ENCODE measurements at regions not wholly inside any gene's neighbourhood (a gene's known extent, or its start where the extent isn't known, plus 50 kb on each side); places are given as distances from the start of the nearest gene placed in this dataset.

DNA sequence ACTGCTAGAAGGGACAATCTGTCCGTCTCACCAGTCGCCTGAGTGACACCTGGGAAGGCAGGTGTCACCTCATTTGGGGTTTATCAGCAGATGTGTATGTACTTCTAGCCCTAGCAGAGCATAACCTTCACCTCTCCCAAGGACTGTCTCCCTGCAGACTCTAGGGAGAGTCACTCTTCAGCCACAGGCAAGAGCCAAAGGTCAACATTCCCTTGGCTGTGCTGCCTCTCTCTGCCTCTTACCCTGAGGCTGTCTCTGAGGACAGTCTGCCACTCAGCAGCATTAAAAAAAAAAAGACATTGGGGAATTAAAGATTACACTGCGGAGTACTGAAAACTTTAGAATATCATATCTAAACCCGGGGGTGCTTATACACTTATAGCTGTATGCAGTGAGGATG, 377.7 kb upstream of the FZD8 start:
- TF ChIP-seq, protein P1, sequence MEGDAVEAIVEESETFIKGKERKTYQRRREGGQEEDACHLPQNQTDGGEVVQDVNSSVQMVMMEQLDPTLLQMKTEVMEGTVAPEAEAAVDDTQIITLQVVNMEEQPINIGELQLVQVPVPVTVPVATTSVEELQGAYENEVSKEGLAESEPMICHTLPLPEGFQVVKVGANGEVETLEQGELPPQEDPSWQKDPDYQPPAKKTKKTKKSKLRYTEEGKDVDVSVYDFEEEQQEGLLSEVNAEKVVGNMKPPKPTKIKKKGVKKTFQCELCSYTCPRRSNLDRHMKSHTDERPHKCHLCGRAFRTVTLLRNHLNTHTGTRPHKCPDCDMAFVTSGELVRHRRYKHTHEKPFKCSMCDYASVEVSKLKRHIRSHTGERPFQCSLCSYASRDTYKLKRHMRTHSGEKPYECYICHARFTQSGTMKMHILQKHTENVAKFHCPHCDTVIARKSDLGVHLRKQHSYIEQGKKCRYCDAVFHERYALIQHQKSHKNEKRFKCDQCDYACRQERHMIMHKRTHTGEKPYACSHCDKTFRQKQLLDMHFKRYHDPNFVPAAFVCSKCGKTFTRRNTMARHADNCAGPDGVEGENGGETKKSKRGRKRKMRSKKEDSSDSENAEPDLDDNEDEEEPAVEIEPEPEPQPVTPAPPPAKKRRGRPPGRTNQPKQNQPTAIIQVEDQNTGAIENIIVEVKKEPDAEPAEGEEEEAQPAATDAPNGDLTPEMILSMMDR (IDR thresholded peaks at IDR 0.05), result no peak
- no peak for TF ChIP-seq POLR2A (IDR thresholded peaks at IDR 0.05)
- TF ChIP-seq POLR2AphosphoS5 (IDR thresholded peaks at IDR 0.05), result no peak
